ENCODE measurements at regions not wholly inside any gene's neighbourhood (a gene's known extent, or its start where the extent isn't known, plus 50 kb on each side); places are given as distances from the start of the nearest gene placed in this dataset.

DNA sequence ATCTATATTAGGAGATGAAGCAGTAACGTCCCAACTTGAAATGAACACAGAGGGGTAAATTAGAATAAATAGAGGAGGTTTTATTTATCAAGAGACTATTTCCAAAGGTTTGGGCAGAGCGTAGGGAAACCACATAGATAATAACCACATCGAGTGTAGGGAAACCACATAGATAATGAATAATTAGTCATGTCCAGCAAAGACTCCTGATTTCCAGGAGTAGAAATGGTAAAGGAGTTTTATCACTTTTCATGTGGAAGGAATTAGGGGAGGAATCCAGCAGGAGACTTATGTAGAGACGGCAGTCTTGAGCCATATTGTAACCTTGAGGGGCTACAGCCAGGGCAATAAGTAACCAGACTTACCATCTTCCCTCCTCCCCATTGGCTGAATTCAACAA, 136.3 kb upstream of the CSNK1A1L start:
- Histone ChIP-seq H3K27ac (no peak overlapping the region), H3K36me3 (no peaks in the 10 kb centered on the region), H3K27me3 (no peaks in the 10 kb centered on the region), H3K9me3 (no peaks in the 10 kb centered on the region), H3K4me3 (no peak overlapping the region), H3K4me1 (no peaks in the 10 kb centered on the region)
- 61 to 82% methylated on average over 4 of the region's 4 CpGs for WGBS, 2 donors (ENCODE audit: low coverage in 1 of 2)
- in situ Hi-C loops (cut with MboI; ENCODE audit: low pct_ligation_motif_present in 1 of 4, low pct_unique_long_range_greater_than_20kb in 1 of 4, low sequenced_read_pairs in 3 of 4) (no loop called here), intact Hi-C loops (cut with DNase I; ENCODE audit: low total_unique reads) (no loop called here)
- no peak for DNase-seq
- no peak for TF ChIP-seq POLR2A (IDR thresholded peaks at IDR 0.05)
- TF ChIP-seq EP300 (IDR thresholded peaks at IDR 0.05; ENCODE audit: low read depth): no peak
- TF ChIP-seq, protein P1, sequence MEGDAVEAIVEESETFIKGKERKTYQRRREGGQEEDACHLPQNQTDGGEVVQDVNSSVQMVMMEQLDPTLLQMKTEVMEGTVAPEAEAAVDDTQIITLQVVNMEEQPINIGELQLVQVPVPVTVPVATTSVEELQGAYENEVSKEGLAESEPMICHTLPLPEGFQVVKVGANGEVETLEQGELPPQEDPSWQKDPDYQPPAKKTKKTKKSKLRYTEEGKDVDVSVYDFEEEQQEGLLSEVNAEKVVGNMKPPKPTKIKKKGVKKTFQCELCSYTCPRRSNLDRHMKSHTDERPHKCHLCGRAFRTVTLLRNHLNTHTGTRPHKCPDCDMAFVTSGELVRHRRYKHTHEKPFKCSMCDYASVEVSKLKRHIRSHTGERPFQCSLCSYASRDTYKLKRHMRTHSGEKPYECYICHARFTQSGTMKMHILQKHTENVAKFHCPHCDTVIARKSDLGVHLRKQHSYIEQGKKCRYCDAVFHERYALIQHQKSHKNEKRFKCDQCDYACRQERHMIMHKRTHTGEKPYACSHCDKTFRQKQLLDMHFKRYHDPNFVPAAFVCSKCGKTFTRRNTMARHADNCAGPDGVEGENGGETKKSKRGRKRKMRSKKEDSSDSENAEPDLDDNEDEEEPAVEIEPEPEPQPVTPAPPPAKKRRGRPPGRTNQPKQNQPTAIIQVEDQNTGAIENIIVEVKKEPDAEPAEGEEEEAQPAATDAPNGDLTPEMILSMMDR (IDR thresholded peaks at IDR 0.05): no peak
- TF ChIP-seq POLR2AphosphoS5 (IDR thresholded peaks at IDR 0.05): no peak

DNA sequence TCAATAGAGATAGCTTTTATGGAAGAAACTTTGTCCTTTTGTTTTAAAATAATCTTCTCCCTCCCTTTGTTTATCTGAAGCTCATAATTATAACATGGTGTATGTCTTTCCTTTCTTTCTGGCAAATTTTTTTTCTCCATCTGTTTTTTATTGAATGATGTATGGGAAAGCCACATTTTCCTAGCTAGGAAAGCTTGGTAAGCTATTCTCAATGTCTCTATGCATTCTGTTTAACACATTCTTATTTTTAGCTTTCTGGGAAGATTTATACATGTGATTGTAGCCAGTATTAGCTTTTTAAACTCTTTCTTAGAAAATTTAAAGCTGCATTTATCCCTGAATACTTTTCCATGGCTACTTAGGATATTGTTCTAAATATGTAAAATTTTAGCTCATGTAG, 124.9 kb upstream of the CSNK1A1L start:
- Histone ChIP-seq H3K9me3 (peaks cover 3 to 4% of the 10 kb centered on the region in 2 donors), H3K27ac (no peak overlapping the region), H3K27me3 (no peaks in the 10 kb centered on the region), H3K4me1 (no peaks in the 10 kb centered on the region), H3K36me3 (no peaks in the 10 kb centered on the region), H3K4me3 (no peak overlapping the region)
- in situ Hi-C loops (cut with MboI; ENCODE audit: low pct_ligation_motif_present in 1 of 4, low pct_unique_long_range_greater_than_20kb in 1 of 4, low sequenced_read_pairs in 3 of 4) (no loop called here), intact Hi-C loops (cut with DNase I; ENCODE audit: low total_unique reads) (no loop called here)
- no peak for DNase-seq
- TF ChIP-seq POLR2AphosphoS5 (IDR thresholded peaks at IDR 0.05): no peak
- TF ChIP-seq EP300 (IDR thresholded peaks at IDR 0.05; ENCODE audit: low read depth): no peak
- no peak for TF ChIP-seq POLR2A (IDR thresholded peaks at IDR 0.05)
- TF ChIP-seq, protein P1 (IDR thresholded peaks at IDR 0.05): no peak

DNA sequence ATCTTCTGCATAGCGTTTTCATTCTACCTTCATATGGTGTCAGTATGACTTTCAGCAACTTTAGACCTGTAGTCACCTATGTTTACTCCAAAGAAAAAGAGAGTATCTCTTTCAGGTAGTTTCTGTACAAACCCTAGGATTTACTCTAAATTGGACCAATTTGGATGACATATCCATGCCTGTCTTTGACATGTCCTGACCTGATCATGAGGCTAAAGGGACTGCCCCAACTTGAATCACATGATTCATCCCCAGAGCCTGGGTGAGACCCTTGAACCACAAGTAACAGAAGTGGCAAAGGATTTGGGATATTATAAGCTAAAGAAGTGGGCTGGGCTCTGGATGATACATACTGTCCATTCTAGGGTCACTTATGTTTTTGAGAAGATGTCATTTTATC, 124.5 kb upstream of the CSNK1A1L start:
- in situ Hi-C loops (cut with MboI; ENCODE audit: low pct_ligation_motif_present in 1 of 4, low pct_unique_long_range_greater_than_20kb in 1 of 4, low sequenced_read_pairs in 3 of 4) (no loop called here), intact Hi-C loops (cut with DNase I; ENCODE audit: low total_unique reads) (no loop called here)
- H3K27ac ChIP-seq: no peak overlapping the region
- H3K4me1 ChIP-seq: no peaks in the 10 kb centered on the region
- DNase-seq: no peak
- WGBS, 2 donors (ENCODE audit: low coverage in 1 of 2): 0% methylated on average over 1 of the region's 1 CpG
- H3K27me3 ChIP-seq: no peaks in the 10 kb centered on the region
- peaks cover 3 to 4% of the 10 kb centered on the region in 2 donors for H3K9me3 ChIP-seq
- TF ChIP-seq, protein P1 (IDR thresholded peaks at IDR 0.05): no peak
- no peak for TF ChIP-seq POLR2AphosphoS5 (IDR thresholded peaks at IDR 0.05)
- no peak for TF ChIP-seq EP300 (IDR thresholded peaks at IDR 0.05; ENCODE audit: low read depth)
- TF ChIP-seq POLR2A (IDR thresholded peaks at IDR 0.05): no peak
- H3K36me3 ChIP-seq: no peaks in the 10 kb centered on the region
- H3K4me3 ChIP-seq: no peak overlapping the region

DNA sequence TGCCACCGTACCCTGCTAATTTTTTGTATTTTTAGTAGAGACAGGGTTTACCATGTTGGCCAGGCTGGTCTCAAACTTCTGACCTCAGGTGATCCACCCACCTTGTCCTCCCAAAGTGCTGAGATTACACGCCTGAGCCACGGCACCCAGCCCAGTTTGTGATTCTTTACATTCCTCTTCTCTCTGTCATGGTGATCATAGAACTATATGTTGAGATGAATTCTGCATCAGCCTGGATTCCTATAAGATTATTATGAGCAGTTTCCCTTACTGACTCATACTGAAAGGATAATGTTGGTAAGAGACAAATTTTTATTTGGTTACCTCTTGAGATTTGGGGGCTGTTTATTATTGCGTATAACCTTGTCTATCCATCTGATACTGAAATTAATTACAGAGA, 121.5 kb upstream of the CSNK1A1L start:
- H3K4me1 ChIP-seq: no peaks in the 10 kb centered on the region
- DNase-seq: no peak
- no peak for TF ChIP-seq POLR2AphosphoS5 (IDR thresholded peaks at IDR 0.05)
- no peak for TF ChIP-seq EP300 (IDR thresholded peaks at IDR 0.05; ENCODE audit: low read depth)
- TF ChIP-seq, protein P1 (IDR thresholded peaks at IDR 0.05): no peak
- no peak for TF ChIP-seq POLR2A (IDR thresholded peaks at IDR 0.05)
- H3K27ac ChIP-seq: no peak overlapping the region
- in situ Hi-C loops (cut with MboI; ENCODE audit: low pct_ligation_motif_present in 1 of 4, low pct_unique_long_range_greater_than_20kb in 1 of 4, low sequenced_read_pairs in 3 of 4) (no loop called here), intact Hi-C loops (cut with DNase I; ENCODE audit: low total_unique reads) (no loop called here)
- no peak overlapping the region for H3K4me3 ChIP-seq
- no peaks in the 10 kb centered on the region for H3K36me3 ChIP-seq
- H3K27me3 ChIP-seq: no peaks in the 10 kb centered on the region
- 85 to 91% methylated on average over 4 of the region's 4 CpGs for WGBS, 2 donors (ENCODE audit: low coverage in 1 of 2)
- peaks cover 0 to 11% of the 10 kb centered on the region in 2 donors for H3K9me3 ChIP-seq
